B cell (primary cell): ENCODE measurements at regions not wholly inside any gene's neighbourhood (a gene's known extent, or its start where the extent isn't known, plus 50 kb on each side); places are given as distances from the start of the nearest gene placed in this dataset.

Experiments
- ATAC-seq: fragments of 200-7000 bp; cut with Tn5 transposase; one replicate; pipeline ENCODE4 v1.10.0; 2021; ENCODE audit warnings: low read depth, mild to moderate bottlenecking, moderate number of reproducible peaks, moderate library complexity
- CTCF ChIA-PET: fragments of 350-600 bp; sonication (Branson Sonifier 250); formaldehyde crosslinking; loops from one replicate; lab custom pipeline; 2021; ENCODE audit warnings: antibody characterized with exemption, inconsistent platforms; lab: Charles Lee
- POLR2A ChIA-PET: fragments of 350-600 bp; sonication (Branson Sonifier 250); formaldehyde crosslinking; loops from one replicate; lab custom pipeline; 2021; ENCODE audit warnings: antibody characterized with exemption; lab: Charles Lee
- DNase-seq: peaks from one replicate; pipeline ENCODE4 v3.0.0; 2013
- H2AFZ ChIP-seq: 2 replicates; pipeline ENCODE4 v1.6.1; 2012; ENCODE audit warnings: mild to moderate bottlenecking, low read depth, low read length; ENCODE audit not compliant: insufficient read depth, poor library complexity, severe bottlenecking
- H3K27ac ChIP-seq, 2 donors: 1 replicate in 1 of 2; 2 replicates in 1 of 2; pipeline ENCODE4 v1.5.1; 2012 to 2013; ENCODE audit warnings: low read length in 2 of 2, mild to moderate bottlenecking in 2 of 2, moderate library complexity in 1 of 2
- H3K27me3 ChIP-seq, 4 experiments: fragments of 200-600 bp in 1 of 4; sonication (generic) in 1 of 4; replicated peaks in 1 of 4; 1 replicate in 2 of 4; 2 replicates in 2 of 4; pipeline versions ENCODE4 v1.6.1 to v1.7.0; 2013 to 2016; ENCODE audit warnings: low read length in 3 of 4, mild to moderate bottlenecking in 2 of 4, mixed read lengths in 1 of 4, moderate library complexity in 1 of 4; ENCODE audit not compliant: insufficient read depth in 4 of 4, control insufficient read depth in 3 of 4; ENCODE audit errors: control extremely low read depth in 1 of 4
- H3K36me3 ChIP-seq, 2 experiments: replicated peaks in 1 of 2; 1 replicate in 1 of 2; 2 replicates in 1 of 2; pipeline versions ENCODE4 v1.6.1 to v1.7.1; 2013; ENCODE audit warnings: low read length in 1 of 2; ENCODE audit not compliant: insufficient read depth in 2 of 2, control insufficient read depth in 1 of 2; ENCODE audit errors: control extremely low read depth in 1 of 2, extremely low read depth in 1 of 2
- H3K4me1 ChIP-seq, 2 donors: fragments of 200-600 bp in 1 of 2; sonication (generic) in 1 of 2; 1 replicate in 1 of 2; 2 replicates in 1 of 2; pipeline versions ENCODE4 v1.5.1 to v1.6.1; 2013 to 2017; ENCODE audit warnings: low read length in 2 of 2; ENCODE audit not compliant: control insufficient read depth in 2 of 2, insufficient read depth in 2 of 2
- H3K4me2 ChIP-seq: replicated peaks from 2 replicates; pipeline ENCODE3; 2012; ENCODE audit warnings: mild to moderate bottlenecking, low read depth, low read length; ENCODE audit not compliant: poor library complexity, severe bottlenecking
- H3K4me3 ChIP-seq, 5 experiments: fragments of 200-600 bp in 1 of 5; sonication (generic) in 1 of 5; 1 replicate in 3 of 5; 2 replicates in 2 of 5; pipeline versions ENCODE4 v1.5.1 to v1.7.0; 2011 to 2016; ENCODE audit warnings: low read length in 4 of 5, mild to moderate bottlenecking in 4 of 5, low read depth in 2 of 5, control low read depth in 1 of 5, moderate library complexity in 1 of 5; ENCODE audit not compliant: insufficient read depth in 1 of 5; ENCODE audit errors: control extremely low read depth in 1 of 5, extremely low read depth in 1 of 5
- H3K79me2 ChIP-seq: fragments of 200-600 bp; sonication (generic); one replicate; pipeline ENCODE4 v1.6.0; 2016; ENCODE audit warnings: low read length; ENCODE audit not compliant: control insufficient read depth, insufficient read depth
- H3K9ac ChIP-seq: fragments of 200-600 bp; sonication (generic); 2 replicates; pipeline ENCODE4 v1.6.1; 2017; ENCODE audit warnings: mild to moderate bottlenecking, low read length, moderate library complexity
- H3K9me3 ChIP-seq, 3 donors: one replicate each; pipeline versions ENCODE4 v1.6.1 to v1.7.1; 2013; ENCODE audit warnings: low read length in 2 of 3; ENCODE audit not compliant: control insufficient read depth in 2 of 3, insufficient read depth in 1 of 3; ENCODE audit errors: control extremely low read depth in 1 of 3
- H4K20me1 ChIP-seq: 2 replicates; pipeline ENCODE4 v1.6.0; 2012; ENCODE audit warnings: mild to moderate bottlenecking, low read length; ENCODE audit not compliant: insufficient read depth, control insufficient read depth, poor library complexity, severe bottlenecking
- H3K27ac Mint-ChIP-seq: one replicate; pipeline ENCODE4 v1.8.0; 2021; ENCODE audit warnings: mixed read lengths
- H3K27me3 Mint-ChIP-seq: one replicate; pipeline ENCODE4 v1.8.0; 2021; ENCODE audit warnings: mixed read lengths
- H3K4me1 Mint-ChIP-seq: one replicate; pipeline ENCODE4 v1.8.0; 2021; ENCODE audit warnings: mixed read lengths
- H3K4me3 Mint-ChIP-seq: one replicate; pipeline ENCODE4 v1.8.0; 2021; ENCODE audit warnings: mixed read lengths
- H3K9me3 Mint-ChIP-seq: one replicate; pipeline ENCODE4 v1.8.0; 2022; ENCODE audit warnings: mixed read lengths; ENCODE audit not compliant: insufficient read depth
- CTCF ChIP-seq: fragments of 200-600 bp; IDR thresholded peaks from one replicate; pipeline ENCODE4 v1.8.0; 2022; ENCODE audit warnings: antibody characterized with exemption, mild to moderate bottlenecking
- EZH2 ChIP-seq: IDR thresholded peaks from 2 replicates; pipeline ENCODE4 v1.6.1; 2012; ENCODE audit warnings: borderline replicate concordance, low read depth, mild to moderate bottlenecking, moderate library complexity, low read length; ENCODE audit not compliant: insufficient read depth, poor library complexity, severe bottlenecking
- WGBS: methylation state at CpG from one replicate; pipeline ENCODE4 v1.1.5; 2013; ENCODE audit warnings: missing lambda C conversion rate; ENCODE audit not compliant: insufficient coverage; 5-methylcytosine and 5-hydroxymethylcytosine counted together
- intact Hi-C: fragments of 100-400 bp; cut with micrococcal nuclease; formaldehyde crosslinking; loops from one replicate; pipeline ENCODE4 v1.10.0; 2022

GRCh38 chr12:5230861-5231260 lies 187.2 kb downstream of the KCNA5 start:
- Histone ChIP-seq H3K9ac (no peak overlapping the region), H3K4me2 (no peak overlapping the region), H3K4me3 (no peak overlapping the region), H3K4me1 (no peaks in the 10 kb centered on the region), H4K20me1 (no peaks in the 10 kb centered on the region), H3K79me2 (no peaks in the 10 kb centered on the region), H3K27me3 (no peaks in the 10 kb centered on the region), H3K36me3 (no peaks in the 10 kb centered on the region), H3K27ac (no peak overlapping the region), H2AFZ (no peak overlapping the region), H3K9me3 (peaks cover 0 to 2% (median 0%) of the 10 kb centered on the region in 3 donors)
- no peak for ATAC-seq
- POLR2A ChIA-PET = no interaction called here
- Mint-ChIP-seq H3K27ac (no peak overlapping the region), H3K9me3 (no peaks in the 10 kb centered on the region), H3K27me3 (peaks cover 11% of the 10 kb centered on the region), H3K4me3 (no peak overlapping the region), H3K4me1 (no peaks in the 10 kb centered on the region)
- intact Hi-C loops = no loop called here
- no peak for TF ChIP-seq EZH2
- no peak for TF ChIP-seq CTCF
- WGBS = 100% methylated on average over 2 of the region's 3 CpGs
- CTCF ChIA-PET = no interaction called here
- no peak for DNase-seq

- CTCF ChIA-PET = no interaction called here
- Histone ChIP-seq H3K4me1 (no peaks in the 10 kb centered on the region), H4K20me1 (no peaks in the 10 kb centered on the region), H3K9ac (no peak overlapping the region), H3K27ac (no peak overlapping the region), H3K79me2 (no peaks in the 10 kb centered on the region), H3K4me2 (no peak overlapping the region), H2AFZ (no peak overlapping the region), H3K27me3 (no peaks in the 10 kb centered on the region), H3K4me3 (no peak overlapping the region), H3K36me3 (no peaks in the 10 kb centered on the region), H3K9me3 (peaks cover 0 to 2% (median 0%) of the 10 kb centered on the region in 3 donors)
- Mint-ChIP-seq H3K27me3 (peaks cover 11% of the 10 kb centered on the region), H3K9me3 (no peaks in the 10 kb centered on the region), H3K4me1 (no peaks in the 10 kb centered on the region), H3K4me3 (no peak overlapping the region), H3K27ac (no peak overlapping the region)
- POLR2A ChIA-PET = no interaction called here
- WGBS = 80% methylated on average over 1 of the region's 3 CpGs
- TF ChIP-seq CTCF = no peak
- no peak for TF ChIP-seq EZH2
- ATAC-seq (no peak), DNase-seq (no peak)
- intact Hi-C loops = no loop called here
These were observed 188.6 kb downstream of the KCNA5 start for GRCh38 chr12:5232291-5232690.
